Suprapubic skin (tissue), 4 donors: ENCODE measurements at regions not wholly inside any gene's neighbourhood (a gene's known extent, or its start where the extent isn't known, plus 50 kb on each side); places are given as distances from the start of the nearest gene placed in this dataset.

Experiments
- CTCF ChIP-seq, 2 donors: fragments of 200-600 bp in 1 of 2; fragments of 450-650 bp in 1 of 2; sonication (generic) in 1 of 2; IDR thresholded peaks; one replicate each; pipeline ENCODE4 v1.5.1; 2016 to 2019; ENCODE audit warnings: antibody characterized with exemption in 2 of 2, mild to moderate bottlenecking in 1 of 2, moderate library complexity in 1 of 2
- EP300 ChIP-seq: sonication (generic); formaldehyde crosslinking; IDR thresholded peaks from one replicate; pipeline ENCODE4 v1.6.1; 2017; ENCODE audit warnings: antibody characterized with exemption
- POLR2A ChIP-seq, 2 donors: fragments of 450-650 bp; IDR thresholded peaks; one replicate each; pipeline ENCODE4 v1.6.1; 2017; ENCODE audit warnings: antibody characterized with exemption in 2 of 2, mild to moderate bottlenecking in 2 of 2, moderate library complexity in 2 of 2
- POLR2AphosphoS5 ChIP-seq, 3 donors: sonication (generic); formaldehyde crosslinking; IDR thresholded peaks; one replicate each; pipeline ENCODE4 v1.6.1; 2017; ENCODE audit warnings: antibody characterized with exemption in 3 of 3

- TF ChIP-seq POLR2A (IDR thresholded peaks at IDR 0.05) (no peak), EP300 (no peak), CTCF (IDR thresholded peaks at IDR 0.05) (no peak), POLR2AphosphoS5 (IDR thresholded peaks at IDR 0.05) (no peak)
Measured at GRCh38 chrX:45524805-45525204, 324.1 kb upstream of the DIPK2B start.
